Uterus (tissue), 2 donors: ENCODE measurements at regions not wholly inside any gene's neighbourhood (a gene's known extent, or its start where the extent isn't known, plus 50 kb on each side); places are given as distances from the start of the nearest gene placed in this dataset.

Experiments
- POLR2A ChIP-seq, 2 donors: fragments of 450-650 bp; IDR thresholded peaks; one replicate each; pipeline ENCODE4 v1.6.1; 2016; ENCODE audit warnings: antibody characterized with exemption in 2 of 2, mild to moderate bottlenecking in 1 of 2, moderate library complexity in 1 of 2
- TF ChIP-seq, protein P1 (sequence below), 4 experiments: fragments of 200-600 bp in 2 of 4; fragments of 450-650 bp in 2 of 4; sonication (generic) in 2 of 4; IDR thresholded peaks; one replicate each; pipeline ENCODE4 v1.5.1; 2016 to 2019; ENCODE audit warnings: antibody characterized with exemption in 4 of 4, mild to moderate bottlenecking in 2 of 4, moderate library complexity in 1 of 4

DNA sequence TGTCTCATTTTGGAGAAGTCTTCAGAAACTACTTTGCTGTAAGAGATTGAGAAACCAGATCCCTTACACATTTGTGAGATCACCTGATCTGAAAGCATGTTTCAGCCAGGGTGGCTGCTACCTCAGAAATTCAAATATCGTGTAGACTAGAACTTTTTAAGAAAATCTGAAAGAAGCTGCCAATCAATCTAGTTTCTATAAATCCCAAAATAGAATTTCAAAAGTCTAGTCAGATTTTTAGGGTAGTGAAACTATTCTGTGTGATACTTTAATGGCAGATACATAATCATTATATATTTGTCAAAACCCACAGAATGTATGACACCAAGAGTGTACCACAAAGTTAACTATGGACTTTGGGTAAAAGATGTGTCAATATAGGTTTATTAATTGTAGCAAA, 79.9 kb upstream of the PLPPR5 start:
- no peak for TF ChIP-seq POLR2A (IDR thresholded peaks at IDR 0.05)
- TF ChIP-seq, protein P1, sequence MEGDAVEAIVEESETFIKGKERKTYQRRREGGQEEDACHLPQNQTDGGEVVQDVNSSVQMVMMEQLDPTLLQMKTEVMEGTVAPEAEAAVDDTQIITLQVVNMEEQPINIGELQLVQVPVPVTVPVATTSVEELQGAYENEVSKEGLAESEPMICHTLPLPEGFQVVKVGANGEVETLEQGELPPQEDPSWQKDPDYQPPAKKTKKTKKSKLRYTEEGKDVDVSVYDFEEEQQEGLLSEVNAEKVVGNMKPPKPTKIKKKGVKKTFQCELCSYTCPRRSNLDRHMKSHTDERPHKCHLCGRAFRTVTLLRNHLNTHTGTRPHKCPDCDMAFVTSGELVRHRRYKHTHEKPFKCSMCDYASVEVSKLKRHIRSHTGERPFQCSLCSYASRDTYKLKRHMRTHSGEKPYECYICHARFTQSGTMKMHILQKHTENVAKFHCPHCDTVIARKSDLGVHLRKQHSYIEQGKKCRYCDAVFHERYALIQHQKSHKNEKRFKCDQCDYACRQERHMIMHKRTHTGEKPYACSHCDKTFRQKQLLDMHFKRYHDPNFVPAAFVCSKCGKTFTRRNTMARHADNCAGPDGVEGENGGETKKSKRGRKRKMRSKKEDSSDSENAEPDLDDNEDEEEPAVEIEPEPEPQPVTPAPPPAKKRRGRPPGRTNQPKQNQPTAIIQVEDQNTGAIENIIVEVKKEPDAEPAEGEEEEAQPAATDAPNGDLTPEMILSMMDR (IDR thresholded peaks at IDR 0.05) = no peak
